Inflammatory macrophage treated with lipopolysaccharide for 4 hours (primary cell): ENCODE measurements at regions not wholly inside any gene's neighbourhood (a gene's known extent, or its start where the extent isn't known, plus 50 kb on each side); places are given as distances from the start of the nearest gene placed in this dataset.

Source experiments
- DNase-seq: peaks from one replicate; pipeline ENCODE4 v3.0.0-alpha.2; 2020

DNA sequence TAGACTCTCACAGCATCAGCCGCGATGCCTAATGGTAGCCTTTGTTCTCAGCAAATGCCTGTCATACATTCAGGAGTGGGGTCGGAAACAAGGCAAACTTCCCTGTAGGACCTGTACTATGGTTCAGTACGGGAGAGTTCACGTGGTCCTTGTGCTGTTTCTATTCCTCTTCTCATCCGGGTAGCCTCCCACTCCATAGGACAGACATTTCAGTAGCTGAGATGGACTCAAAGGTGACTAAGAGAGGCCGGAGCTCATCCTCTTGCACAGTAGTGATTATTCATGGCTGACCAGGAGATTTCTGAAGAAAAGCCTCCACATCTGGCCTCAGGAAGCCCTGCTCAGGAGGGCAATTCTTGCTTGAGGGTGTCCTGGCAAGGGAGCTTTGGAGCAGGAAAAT, 117.8 kb upstream of the SPRED2 start:
- peak; percentile 77 for DNase-seq

DNA sequence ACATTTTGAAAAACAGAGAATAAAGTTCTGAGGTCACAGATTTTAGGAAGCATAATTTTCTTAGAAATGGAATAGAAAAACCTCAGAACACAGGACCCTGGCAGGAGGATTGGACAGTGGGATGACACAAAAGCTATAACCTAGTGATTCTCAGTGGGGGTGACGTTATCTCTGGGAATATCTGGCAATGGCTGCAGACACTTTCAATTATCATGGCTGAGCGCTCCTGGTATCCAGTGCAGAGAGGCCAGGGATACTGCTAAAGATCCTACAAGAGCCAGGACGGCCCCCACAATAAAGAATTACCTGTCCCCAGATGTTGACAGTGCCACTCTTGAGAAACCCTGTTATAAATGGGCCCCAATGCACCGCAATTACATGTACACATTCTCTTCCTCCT, 117.2 kb upstream of the SPRED2 start:
- no peak for DNase-seq

DNA sequence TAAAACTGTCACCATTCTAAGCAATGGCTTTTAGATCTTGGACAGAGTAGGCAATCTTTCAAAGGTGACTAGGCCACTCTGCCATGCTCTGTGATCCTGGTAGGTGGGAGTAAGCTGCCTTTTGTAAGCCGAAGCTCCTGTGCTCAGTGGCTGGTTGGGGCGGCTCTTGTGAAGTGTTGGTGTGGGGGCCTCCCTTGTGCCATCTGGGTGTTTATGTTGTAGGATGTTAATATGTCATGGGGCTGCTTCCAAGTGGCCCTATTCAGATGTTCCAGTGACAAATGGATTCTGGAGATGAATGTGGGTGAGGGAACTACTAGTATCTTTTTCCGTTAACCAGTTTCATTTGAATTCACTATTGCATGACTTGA, 116.8 kb upstream of the SPRED2 start:
- no peak for DNase-seq

DNA sequence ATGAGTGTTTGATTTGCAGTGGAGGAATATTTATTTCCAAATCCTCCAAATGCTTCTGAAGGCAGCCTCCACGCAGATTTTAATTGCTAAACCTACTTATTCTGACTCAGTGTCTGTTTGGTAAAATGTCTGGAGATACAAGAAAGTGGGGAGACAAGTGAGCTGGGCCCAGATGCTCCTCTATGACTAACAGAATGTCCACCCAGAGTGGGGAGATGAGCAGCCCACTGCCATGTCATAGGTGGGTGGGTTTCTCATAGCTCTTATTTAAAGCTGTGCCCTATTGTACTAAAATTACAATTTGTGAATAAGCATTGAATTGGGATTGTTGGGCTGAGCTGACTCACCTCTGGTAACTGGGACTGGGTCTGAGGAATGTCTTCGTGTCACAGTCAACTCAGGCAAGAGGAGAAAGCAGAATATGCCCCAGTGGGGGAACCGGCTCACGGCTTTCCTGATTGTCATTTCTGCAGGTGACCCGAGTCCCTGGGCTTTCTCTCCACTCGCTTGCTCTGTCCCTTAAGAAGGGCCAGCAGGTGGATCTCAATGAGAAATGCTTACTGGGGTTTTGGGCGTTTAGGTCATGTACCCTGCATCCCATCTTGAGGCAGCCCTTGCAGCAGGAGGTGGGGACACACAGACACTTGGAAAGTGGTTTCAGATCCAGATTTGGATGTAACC, 116.3 kb upstream of the SPRED2 start:
- no peak for DNase-seq

DNA sequence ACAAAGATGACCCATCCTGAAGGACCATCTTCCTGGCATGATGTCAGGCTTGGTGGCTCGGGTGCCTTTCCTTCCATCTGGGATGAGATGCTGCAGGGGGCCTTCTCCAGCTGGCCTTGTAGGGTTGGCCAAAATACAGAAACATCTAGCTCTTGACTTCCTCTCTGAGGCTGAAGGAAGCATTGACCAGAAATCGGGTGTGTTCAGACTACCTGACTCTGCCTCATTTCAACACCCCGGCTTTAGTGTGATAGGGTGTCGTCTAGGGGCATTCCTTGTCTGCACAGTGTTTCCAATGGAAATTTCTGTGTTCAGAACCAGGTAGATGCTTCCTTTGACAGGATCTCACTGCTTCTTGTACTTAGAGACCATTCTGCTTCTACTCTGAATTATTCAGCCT, 115.7 kb upstream of the SPRED2 start:
- no peak for DNase-seq

DNA sequence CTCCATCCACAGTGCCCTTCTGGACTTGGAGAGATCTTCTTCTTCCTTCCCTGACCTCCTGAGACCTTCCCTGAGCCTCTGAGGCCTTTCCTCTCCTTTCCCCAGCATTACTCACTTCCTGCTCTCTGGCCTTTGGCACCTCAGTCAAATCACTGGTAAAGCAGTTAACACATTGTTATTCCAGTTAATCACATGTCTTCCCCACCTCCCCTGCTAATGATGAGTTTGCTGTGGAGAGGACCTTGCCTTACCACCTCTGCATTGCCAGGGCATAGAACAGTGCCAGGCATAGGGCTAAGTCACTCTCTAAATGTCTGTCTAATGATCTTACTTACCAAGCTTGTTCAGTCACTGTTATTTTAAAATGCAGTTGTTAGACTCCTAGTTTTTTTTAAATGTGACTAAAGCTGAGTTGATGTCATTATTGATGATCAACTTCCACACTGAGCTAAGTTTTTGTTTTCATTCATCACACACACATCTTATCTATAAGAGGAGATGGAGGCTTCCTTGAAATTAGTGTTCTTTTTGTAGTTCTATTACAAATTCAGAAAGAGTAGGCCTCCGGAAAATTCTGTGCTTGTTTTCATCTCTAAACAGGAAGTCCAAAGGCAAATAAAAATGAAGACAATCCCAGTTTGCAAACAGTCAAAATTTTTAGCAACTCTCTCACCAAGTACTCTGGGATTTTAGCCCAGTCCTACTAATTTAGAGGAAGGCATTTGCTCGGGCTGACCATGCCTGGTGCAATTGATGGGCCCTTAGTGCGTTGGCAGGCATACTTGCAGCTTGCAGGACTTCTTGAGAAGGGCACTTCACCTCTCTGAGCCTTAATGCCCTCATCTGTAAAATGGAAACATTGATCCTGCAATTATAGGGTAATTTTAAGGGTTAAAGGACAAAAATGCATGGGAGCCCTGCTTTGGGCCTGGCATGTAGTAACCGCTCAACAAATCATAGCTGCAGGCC, 113.7 kb upstream of the SPRED2 start:
- peak; percentile 44 for DNase-seq

DNA sequence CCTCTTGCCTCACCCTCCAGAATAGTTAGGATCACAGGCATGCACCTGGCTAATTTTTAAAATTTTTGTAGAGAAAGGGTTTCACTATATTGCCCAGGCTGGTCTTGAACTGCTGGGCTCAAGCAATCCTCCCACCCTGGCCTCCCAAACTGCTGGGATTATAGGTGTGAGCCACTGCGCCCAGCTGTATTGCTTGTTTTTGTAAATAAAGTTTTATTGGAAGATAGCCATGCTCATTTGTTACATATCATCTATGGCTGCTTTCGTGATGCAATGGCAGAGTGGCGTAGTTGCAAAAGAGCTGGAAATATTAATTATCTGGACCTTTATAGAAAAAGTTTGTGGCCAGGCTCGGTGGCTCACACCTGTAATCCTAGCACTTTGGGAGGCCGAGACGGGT, 109.4 kb upstream of the SPRED2 start:
- no peak for DNase-seq

DNA sequence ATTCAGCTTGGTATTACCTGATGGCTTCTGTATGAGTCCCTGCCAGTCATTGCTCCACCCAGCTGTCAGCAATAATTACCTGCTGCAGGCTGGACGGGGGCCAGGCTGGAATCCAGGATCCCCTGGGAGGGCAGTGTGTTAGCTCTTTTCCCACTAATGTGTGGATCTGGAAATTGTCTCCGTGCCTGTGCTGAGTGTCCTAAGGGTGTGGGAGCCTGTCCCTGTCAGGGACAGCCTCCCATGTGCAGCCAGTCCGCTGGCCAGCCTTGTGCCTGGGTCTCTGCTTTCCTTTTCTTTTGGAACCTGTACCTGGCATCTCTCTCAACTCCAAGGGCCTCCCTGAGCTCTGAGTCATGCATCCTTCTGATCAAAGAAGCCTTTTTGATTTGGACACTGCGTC, 107.2 kb upstream of the SPRED2 start:
- no peak for DNase-seq

DNA sequence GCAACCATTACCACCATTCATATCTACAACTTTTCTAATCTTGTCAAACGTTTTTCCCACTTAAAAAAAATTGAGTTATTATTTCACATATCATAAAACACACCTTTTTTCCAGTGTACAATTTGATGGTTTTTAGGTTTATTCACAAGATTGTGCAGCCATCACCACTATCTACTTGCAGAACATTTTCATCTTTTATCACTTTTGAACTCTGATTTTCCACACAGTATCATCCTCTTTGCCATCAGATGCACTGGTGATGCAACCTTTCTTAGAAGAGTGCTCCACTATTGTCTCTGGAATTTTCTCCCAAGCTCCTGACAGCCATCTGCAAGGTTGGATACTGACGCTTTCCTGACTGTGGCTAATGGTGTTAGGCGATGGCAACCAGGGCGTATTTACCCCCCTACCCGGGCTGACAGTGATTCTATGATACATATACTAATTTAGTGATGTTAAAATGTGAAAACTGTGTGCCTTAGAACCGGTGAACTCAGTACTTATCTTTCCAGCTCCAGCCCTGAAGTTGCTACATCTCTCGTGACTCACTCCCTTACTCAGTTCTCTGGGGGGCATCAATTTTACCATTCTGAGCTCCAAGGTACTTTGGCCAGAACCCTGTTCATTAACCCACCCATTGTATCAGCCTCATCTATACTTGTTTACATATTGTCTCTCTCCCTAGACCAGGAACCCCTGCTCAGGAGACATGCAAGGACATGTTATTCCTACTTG, 105.4 kb upstream of the SPRED2 start:
- DNase-seq: no peak

DNA sequence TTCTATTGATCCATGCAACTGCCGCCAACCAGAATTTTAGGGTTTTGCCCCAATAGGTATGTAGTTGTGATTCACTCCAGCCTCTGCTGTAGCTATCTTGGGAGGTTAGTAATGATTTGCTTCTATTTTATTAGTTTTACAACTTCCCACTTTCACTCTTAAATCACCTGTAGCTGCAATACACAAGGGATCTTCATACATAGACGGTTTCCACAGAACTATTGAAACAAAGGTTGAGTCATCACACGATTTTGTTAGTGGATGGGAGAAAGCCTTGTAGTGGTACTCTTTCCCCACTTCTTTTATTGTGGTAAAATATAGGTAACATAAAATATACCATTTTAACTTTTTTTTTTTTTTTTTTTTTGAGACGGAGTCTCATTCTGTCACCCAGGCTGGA, 104.2 kb upstream of the SPRED2 start:
- no peak for DNase-seq

DNA sequence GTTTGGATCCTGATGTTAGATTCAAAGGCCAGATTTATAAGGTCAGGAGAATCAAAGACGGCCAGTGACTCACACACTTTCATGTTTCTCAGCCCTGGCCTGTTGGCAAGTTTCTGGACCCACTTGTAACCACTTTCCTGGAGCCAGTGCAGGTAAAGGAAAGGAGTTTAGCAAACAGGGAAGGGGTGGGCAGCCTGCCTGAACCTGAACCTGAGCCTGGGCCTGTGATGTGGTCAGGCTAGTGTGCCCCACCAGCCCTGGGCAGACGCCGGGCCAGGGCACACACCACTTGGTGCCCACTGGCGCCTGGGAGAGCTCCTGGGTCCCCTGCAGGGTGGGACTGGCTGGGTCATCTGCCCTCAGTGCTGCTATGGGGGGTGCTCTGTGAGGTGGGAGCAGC, 100.5 kb upstream of the SPRED2 start:
- no peak for DNase-seq

DNA sequence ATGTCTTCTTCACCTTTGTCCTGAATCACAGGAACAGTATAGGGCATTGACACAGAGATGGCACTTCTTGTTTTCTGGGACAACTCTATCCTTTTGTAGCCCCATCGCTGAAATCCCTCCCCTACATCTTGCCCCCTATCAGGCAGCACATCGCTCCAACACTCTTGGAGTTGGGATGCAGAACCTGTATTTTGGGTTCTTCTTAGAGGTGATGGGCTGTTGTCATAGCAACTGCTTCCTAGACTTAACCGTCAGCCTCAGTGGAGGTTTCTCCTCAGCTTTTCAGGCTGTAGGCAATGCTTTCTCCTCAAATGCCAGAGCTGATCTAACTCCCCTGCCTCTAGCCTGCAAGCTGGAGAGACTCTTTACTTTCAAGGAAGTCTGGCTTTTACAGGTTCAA, 99.9 kb upstream of the SPRED2 start:
- no peak for DNase-seq

DNA sequence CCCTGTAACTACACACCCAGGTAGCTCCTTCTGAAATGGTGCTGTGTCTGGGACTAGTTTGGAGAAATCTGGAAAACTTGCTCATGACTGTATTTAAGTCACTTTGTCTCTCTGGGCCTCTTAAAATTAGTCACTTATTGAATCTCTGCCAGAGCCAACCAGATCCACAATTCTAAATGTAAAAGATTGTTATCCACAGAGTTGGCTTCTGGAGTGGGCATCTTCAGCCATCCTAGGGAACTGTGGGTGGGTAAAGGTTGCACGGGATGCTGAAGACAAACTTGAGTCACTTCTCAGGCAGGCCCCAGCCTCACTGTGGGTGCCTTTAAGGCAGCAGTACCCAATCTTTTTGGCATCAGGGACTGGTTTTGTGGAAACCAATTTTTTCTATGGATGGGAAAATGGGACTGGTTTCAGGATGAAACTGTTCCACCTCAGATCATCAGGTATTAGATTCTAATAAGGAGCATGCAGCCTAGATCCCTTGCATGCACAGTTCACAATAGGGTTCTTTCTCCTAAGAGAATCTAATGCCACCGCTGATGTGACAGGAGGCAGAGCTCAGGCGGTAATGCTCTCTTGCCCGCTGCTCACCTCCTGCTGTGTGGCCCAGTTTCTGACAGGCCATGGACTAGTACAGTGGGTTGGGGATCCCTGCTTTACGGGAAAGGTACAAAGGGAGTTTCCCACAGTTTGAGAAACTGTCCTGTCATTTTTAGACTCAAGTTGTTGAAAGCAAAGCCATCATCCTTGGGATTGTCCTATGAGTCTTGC, 98.3 kb upstream of the SPRED2 start:
- no peak for DNase-seq

DNA sequence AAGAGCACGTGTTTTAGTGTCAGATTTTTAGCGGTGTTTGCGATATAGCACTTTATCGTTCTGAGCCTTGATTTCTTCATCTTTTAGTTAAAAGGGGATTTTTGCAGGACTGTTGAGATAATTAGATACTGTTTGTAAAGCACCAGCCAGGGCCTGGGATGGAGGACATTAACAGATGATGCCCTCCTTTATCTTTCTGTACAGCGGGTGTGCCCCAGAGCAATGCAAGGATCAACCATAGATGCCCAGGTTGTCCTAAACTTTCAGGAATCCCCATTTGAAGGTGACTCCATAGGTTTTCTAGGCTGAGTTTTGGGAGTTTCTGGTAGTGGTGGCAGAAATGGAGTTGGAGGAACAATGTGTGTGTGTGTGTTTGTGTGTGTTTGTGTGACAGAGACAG, 97.0 kb upstream of the SPRED2 start:
- DNase-seq: no peak

DNA sequence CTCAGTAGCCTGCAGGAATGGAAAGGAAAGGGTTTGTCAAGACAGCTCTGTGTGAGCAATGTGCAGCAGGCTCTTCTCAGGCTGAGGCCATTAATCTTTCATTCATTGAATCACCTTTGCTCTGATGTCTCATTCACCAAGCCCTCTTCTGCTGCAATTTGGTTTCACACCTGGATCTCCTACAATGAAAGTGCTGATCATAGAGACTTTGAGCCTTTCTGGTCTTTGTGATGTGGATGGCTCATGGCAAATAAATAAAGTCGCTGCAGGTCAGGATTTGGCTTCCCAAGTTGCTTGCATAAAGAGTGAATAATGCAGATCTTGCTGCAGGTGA, 95.8 kb upstream of the SPRED2 start:
- DNase-seq: no peak

DNA sequence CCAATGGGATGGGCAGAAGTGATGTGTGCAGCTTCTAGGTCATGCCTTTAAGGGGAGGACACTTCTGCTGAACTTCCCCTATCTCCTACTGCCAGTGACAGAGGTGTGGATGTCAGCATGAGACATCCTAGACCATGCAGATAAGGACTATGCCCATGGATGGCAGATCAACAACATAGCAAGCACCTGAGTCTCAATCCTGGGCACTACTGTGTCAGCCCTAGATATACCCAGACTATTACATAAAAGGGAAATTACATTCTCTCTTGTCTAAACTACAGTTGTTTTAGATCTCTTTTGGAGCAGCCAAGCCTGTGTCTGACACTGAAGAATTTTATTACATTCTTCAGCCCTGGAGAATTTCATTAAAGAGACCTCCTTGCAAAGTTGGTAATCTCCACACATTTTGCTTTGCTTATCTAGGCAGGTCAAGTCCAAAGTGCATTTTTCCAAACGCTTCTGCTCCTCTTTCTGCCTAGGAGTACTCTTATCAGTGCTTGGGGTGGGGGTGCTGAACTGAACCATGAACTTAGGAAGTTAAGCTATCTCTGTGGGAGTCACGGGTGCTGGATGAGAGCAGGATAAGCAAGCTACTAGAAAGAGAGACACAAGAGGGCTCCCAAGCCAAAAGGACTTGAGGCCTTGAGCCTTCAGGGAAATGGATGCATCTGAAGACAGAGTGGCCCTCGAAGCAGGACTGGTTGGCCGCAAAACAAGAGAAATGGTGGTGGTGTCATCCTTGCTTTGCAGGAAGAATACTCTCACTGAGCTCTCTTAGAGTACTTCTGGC, 95.2 kb upstream of the SPRED2 start:
- no peak for DNase-seq

DNA sequence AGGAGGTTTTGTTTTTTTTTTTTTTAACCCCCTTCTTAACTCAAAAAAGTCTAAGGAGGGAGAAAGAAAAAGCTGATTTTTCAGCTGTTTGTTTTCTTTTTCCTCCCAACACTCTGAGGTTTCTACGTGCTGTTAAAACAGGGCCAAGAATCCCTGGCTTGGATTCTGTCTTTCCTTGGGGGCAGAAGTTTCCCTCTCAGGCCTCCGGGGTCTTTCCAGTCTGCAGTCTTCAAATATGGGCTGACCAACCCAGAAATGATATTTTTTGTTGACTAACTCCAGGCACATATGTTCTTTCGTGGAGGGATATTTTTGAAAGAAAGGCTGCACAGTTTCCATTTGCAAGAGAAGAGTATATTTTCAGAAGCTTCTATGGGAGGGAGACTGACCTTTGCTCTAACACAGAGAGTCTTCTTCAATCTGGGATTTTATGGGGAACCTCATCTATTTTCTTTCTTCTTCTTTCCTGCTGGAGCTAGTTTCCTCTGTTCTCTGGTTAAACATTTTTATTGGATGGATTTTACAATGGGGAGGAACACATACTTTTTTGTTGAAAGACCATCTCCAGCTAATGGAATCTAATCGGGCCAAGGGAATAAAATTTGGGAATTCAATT, 93.3 kb upstream of the SPRED2 start:
- DNase-seq: no peak

DNA sequence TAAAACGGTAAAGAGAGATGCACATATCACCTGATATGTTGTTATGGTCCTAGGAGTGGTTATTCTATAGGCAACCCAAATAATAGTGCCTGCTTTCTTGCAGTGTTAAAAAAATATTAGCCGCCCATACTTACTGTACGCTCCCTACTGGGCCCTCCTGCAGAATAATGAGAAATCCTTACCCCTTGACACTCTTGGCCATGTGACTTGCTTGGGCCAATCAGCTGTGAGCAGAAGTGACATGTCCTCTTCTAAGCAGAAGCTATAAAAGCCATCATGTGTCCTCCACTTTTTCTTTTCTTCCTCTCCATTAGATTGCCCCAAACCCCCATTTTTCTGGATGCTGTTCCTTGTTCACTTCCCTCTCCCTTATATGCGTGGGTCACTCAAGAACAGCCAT, 90.5 kb upstream of the SPRED2 start:
- DNase-seq: no peak

DNA sequence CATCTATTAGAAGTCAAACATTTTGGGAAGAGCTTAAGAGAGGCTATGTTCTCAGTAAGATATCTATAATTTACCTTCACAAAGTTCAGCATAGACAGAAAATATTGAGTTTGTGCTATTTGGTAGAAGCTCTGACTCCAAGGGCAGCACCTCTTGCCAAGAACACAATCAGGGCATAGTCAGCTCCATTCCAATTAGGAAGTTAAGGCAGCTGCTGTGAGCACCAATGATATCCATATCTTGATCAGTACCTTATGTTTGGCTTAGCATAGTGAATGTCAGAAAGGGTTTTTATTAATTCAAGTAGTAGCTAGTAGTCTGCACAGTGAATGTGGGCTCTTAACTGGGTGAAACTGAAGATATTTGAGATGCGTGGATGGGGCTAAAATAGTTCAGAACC, 86.4 kb upstream of the SPRED2 start:
- DNase-seq: no peak

DNA sequence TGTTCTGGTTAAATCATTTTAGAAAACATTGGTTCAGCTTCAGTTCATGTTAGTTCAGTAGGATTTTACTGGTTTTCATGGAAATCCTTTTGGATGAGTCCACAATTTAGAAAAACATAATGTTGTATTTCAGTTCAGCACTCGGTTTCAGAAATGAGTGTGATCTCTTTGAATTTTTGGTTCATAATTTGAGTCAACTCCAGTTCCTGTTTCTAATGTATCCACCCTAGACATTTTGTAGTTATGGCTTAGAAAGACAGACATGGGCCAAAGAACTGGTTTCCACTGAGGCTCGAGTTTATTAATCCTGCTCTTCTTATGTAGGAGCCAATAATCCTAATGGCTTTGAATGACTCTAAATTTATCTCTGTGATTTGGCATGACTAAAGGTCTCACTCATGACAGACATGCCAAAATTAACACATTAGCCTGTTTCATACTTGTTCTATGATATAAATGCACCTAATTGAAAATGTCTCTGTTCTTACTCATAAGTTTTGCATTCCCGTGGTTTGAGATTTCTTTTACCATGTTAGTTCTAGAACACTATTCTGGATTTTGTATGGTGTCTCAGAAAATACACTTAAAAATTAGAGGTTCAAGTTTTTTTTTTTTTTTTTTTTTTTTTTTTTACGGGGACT, 82.3 kb upstream of the SPRED2 start:
- DNase-seq: no peak

DNA sequence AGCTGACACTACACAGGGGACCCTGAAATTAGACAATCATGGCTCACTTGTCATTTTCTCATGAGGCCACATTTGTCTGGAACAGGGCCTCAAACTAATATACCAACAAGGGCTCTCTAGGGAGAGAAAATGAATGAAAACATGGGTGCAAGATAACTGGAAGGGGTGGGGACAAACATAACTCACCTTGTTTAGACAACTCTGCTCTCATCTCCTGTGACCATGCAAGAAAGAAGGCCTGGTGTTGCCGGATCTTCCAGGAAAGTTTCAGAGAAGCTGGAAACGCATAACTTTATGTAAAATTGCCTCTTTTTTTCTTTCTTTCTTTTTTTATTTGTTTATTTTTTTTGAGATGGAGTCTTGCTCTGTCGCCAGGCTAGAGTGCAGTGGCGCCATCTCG, 80.4 kb upstream of the SPRED2 start:
- no peak for DNase-seq
